ENCODE measurements at regions not wholly inside any gene's neighbourhood (a gene's known extent, or its start where the extent isn't known, plus 50 kb on each side); places are given as distances from the start of the nearest gene placed in this dataset.
"Not testable (repeated sequence)": the region's sequence is repeated elsewhere in the genome, so short reads cannot be mapped to it uniquely, and the experiment has no call there.

- no peak for TF ChIP-seq CTCF (IDR thresholded peaks at IDR 0.05; ENCODE audit: low read depth, low read length)
- no peak overlapping the region for H3K4me3 ChIP-seq (ENCODE audit: low read depth, low read length)
Measured at GRCh38 chr5:89537800-89538199, 654.8 kb upstream of the MEF2C start.

- no peak overlapping the region for H3K4me3 ChIP-seq (ENCODE audit: low read depth, low read length)
- no peak for TF ChIP-seq CTCF (IDR thresholded peaks at IDR 0.05; ENCODE audit: low read depth, low read length)
Measured at GRCh38 chr5:89536020-89536419, 653.0 kb upstream of the MEF2C start.

GRCh38 chr5:89535411-89535810 lies 652.4 kb upstream of the MEF2C start:
- no peak overlapping the region for H3K4me3 ChIP-seq (ENCODE audit: low read depth, low read length)
- TF ChIP-seq CTCF (IDR thresholded peaks at IDR 0.05; ENCODE audit: low read depth, low read length) = no peak

GRCh38 chr5:89534331-89534730 lies 651.3 kb upstream of the MEF2C start:
- TF ChIP-seq CTCF (IDR thresholded peaks at IDR 0.05; ENCODE audit: low read depth, low read length) = no peak
- no peak overlapping the region for H3K4me3 ChIP-seq (ENCODE audit: low read depth, low read length)

GRCh38 chr5:89524785-89525184 lies 641.8 kb upstream of the MEF2C start:
- TF ChIP-seq CTCF (IDR thresholded peaks at IDR 0.05; ENCODE audit: low read depth, low read length) = no peak
- no peak overlapping the region for H3K4me3 ChIP-seq (ENCODE audit: low read depth, low read length)

GRCh38 chr5:89523867-89524266 lies 640.9 kb upstream of the MEF2C start:
- not testable (repeated sequence) for H3K4me3 ChIP-seq (ENCODE audit: low read depth, low read length)

- no peak overlapping the region for H3K4me3 ChIP-seq (ENCODE audit: low read depth, low read length)
- TF ChIP-seq CTCF (IDR thresholded peaks at IDR 0.05; ENCODE audit: low read depth, low read length) = no peak
Measured at GRCh38 chr5:89520771-89521170, 637.8 kb upstream of the MEF2C start.

- TF ChIP-seq CTCF (IDR thresholded peaks at IDR 0.05; ENCODE audit: low read depth, low read length) = no peak
- H3K4me3 ChIP-seq (ENCODE audit: low read depth, low read length) = no peak overlapping the region
Measured at GRCh38 chr5:89513299-89514044, 630.5 kb upstream of the MEF2C start.

All from WI38 (cell line).